Hippocampal formation (tissue), 2 donors: ENCODE measurements at regions not wholly inside any gene's neighbourhood (a gene's known extent, or its start where the extent isn't known, plus 50 kb on each side); places are given as distances from the start of the nearest gene placed in this dataset.

Experiments
- DNase-seq, 2 donors: peaks; one replicate each; lab custom pipeline; 2025; lab: John Stamatoyannopoulos, UW

DNA sequence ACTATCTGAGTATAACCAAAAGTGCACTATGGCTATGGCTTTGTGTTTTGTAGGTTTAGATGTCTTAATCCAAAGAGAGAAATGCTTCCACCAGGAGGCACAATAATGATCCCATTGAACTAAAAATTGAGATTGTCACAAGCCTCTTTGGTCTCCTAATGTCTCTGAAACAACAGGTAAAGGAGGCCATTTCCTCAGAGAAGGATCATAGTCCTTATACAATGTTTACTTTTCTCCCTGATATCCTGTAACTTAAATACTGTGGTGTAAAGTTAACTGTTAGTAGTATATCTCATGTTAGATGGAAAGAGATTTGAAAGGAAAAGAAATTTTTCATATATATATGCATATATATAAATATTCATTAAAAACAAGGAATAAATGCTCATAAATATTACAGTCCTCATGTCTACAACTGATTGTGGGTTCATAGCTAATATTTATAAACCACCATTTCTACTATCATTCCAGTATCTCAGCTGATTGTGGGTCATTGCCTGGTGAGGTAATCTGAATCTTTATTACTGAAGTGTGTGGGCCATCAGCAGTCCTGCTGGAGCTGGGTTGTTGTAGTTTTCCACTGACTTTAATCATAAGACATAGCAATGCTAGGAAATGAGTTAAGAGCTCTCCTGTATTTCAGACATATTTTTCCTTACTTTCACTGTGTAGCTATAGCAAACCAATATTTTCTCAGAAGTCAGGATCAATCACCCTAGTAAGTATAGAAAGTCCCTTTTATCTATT lies 1230.4 kb downstream of the PCDH18 start:
- DNase-seq: no peak

- DNase-seq: no peak
Measured at GRCh38 chr4:136283977-136284376, 1248.3 kb downstream of the PCDH18 start.

GRCh38 chr4:136281889-136282288 lies 1250.4 kb downstream of the PCDH18 start:
- no peak for DNase-seq

- DNase-seq: no peak
Measured at GRCh38 chr4:136281307-136281706, 1251.0 kb downstream of the PCDH18 start.

DNA sequence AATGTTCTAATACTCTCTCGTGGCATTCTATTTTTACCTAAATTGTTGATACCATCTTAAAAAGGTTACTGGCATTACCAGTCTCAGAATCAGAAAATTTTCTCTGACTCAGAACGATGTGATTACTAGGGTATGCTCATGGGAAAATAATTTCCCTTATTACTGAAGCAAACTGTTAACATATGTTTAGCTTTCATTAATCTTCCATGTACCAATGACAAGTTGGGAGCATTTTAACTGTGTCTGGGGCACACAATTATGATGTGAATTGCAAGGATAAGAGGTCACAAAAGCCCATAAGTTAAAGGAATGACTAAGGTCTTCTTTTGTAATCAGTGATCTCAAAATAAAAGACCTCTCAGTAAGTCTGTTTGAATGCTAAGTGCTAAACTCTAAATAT lies 1254.6 kb downstream of the PCDH18 start:
- no peak for DNase-seq

- no peak for DNase-seq
Measured at GRCh38 chr4:136246876-136247275, 1285.4 kb downstream of the PCDH18 start.

- no peak for DNase-seq
Measured at GRCh38 chr4:136241221-136241986, 1290.9 kb downstream of the PCDH18 start.

DNA sequence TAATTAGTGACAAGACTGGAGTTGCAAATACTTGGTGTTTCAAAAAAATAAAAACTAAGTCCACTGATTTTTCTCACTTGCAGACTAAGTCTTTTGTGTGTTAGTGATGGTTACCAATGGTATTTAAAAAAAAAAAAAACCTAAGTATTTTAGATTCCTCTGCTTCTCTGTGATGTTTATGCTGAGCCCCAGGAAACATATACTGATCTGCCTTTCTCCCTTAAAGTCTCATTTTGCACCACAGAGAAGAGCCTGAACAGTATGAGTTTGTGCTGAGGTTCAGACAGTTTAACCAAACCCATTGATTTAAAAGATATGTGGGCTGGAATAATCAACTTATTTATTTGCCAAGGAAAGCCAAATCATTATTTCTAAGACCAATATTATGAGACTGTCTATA lies 1305.0 kb downstream of the PCDH18 start:
- no peak for DNase-seq

DNA sequence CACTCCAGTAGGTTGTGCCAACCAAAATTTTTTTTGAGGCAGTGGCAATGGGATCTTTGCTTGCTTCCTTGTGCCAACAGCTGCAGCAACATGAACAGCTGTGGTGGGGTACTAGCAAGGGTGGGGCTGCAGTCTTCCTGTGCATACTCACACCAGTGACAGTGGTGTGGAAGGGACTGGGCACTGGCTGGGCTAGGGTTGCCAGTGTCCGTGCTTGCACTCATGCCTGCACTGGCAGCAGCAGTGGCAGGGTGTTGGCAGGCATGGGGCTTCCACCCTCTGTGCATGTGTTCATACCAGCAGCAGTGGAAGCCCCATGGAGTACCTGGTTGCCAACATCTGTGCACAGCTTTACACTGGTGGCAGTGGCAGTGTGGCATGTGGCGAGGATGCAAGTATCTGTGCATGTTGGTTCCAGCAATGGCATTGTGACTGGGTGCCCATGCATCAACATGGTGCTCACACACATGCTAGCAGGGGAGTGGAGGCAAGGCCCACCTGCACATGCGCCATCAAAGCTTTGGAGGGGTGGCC lies 1312.6 kb downstream of the PCDH18 start:
- no peak for DNase-seq

- DNase-seq: no peak
Measured at GRCh38 chr4:136203199-136203598, 1329.1 kb downstream of the PCDH18 start.

- no peak for DNase-seq
Measured at GRCh38 chr4:136198358-136198757, 1333.9 kb downstream of the PCDH18 start.

DNA sequence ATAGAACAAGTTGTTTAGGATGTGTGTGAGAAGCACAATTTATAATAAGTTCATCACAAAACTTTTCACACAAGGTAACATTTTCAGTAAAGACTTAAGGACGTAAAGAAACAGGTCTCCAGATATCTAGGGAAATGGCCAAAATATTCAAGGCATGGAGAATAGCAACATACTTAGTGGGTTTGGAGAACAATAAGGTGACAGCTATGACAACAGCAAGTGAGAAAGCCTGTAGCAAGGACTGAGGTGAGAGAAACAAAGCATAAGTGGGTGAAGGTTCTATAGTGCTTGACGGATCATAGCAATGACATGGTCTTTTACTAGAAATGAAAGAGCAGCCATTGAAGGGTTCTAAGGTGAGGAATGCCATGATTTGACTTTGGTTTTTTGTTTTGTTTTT lies 1337.3 kb downstream of the PCDH18 start:
- DNase-seq: no peak

DNA sequence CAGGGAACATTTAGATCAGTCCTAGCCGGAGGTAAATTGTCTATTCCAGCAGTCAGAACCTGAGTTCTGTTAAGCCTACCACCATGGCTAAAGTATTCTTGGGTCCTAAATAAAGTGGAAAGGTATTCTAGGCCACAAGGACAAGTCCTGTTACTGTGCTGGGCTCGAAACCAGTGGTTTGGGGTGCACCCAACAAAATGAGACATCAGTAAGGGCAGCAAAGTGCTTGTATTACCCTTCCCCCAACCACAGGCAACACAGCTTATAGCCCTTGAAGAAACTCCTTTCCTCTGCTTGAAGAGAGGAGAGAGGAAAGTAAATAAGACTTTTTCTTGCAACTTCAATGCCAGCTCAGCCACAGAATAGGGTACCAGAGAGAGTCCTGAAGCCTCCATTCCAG lies 1345.6 kb downstream of the PCDH18 start:
- DNase-seq: no peak

DNA sequence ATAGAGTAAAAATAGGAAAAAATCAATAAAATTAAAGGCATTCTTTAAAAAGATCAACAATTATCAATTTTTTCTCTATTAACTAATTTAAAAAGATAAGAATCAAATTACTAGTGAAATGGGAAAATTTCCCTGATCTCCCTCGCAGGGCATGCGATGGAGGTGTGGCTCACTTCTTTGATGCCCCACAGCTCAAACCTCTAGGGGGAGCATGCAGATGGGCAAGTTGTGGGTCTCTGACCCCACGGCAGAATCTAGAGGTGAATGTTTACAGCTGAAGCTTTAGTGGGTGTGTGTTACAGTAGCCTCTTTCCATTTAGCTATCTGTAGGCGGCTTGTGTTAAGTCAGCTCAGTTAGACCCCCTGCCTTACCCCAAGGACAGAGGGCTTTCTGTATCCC lies 1348.8 kb downstream of the PCDH18 start:
- DNase-seq: no peak

- no peak for DNase-seq
Measured at GRCh38 chr4:136156947-136157346, 1375.3 kb downstream of the PCDH18 start.

- DNase-seq: no peak
Measured at GRCh38 chr4:136150046-136150445, 1382.2 kb downstream of the PCDH18 start.

DNA sequence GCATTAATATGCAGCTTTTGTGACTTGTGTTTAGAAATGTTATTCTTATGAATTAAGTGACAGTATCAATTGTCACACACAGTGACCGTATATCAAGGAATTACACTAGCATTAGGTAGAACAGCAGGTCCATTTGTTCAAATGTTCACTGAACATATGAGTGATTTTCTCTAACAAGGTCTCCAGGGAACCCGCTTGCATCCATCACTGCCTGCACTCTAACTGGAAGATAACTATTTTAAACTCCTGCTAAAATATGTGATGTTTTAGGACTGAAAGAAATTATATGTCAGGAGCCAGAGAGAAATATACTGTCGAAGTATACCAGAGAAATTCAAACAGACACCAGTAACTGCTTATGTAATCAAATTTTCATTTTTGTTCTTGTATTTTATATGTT lies 1395.7 kb downstream of the PCDH18 start:
- DNase-seq: no peak

GRCh38 chr4:136124251-136124745 lies 1408.0 kb downstream of the PCDH18 start:
- DNase-seq: no peak

- DNase-seq: no peak
Measured at GRCh38 chr4:136121426-136121825, 1410.9 kb downstream of the PCDH18 start.

DNA sequence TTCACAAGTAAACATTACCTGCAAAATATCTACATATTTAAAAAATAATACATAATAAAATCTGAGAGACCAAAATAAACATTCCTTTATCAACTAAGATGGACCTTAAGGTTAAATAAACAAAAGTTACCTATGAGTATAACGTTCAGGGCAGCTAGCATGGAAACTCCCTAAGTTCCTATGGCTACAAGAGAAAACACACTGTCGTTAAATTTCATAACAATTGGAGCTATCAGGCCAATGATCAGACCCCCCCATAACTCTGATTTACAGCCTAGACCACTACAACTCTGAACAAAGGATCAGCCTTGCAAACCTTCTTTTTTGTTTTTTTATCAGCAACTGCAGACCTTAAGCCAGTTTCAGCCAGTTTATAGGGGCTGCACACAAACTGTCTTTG lies 1418.4 kb downstream of the PCDH18 start:
- no peak for DNase-seq

DNA sequence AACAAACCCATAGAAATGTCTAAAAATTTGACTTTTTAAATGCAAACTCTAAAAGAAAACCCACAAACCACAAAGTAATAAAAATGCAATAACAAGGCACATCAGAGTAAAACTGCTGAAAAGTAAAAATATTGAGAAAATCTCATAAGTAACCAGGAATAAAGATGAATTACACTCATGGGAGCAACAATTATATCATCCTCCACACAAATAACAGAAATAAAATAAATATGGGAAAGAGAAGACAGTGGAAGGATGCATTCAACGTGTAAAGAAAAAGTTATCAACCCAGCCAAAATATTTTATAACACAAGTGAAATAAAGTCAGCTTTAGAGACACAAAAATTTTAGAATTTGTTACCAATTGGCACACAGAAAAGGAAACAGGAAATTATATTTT lies 1420.2 kb downstream of the PCDH18 start:
- no peak for DNase-seq

GRCh38 chr4:136106753-136107152 lies 1425.5 kb downstream of the PCDH18 start:
- no peak for DNase-seq

- DNase-seq: no peak
Measured at GRCh38 chr4:136103616-136104015, 1428.7 kb downstream of the PCDH18 start.
